Neural progenitor cell (in vitro differentiated cells): ENCODE measurements at regions not wholly inside any gene's neighbourhood (a gene's known extent, or its start where the extent isn't known, plus 50 kb on each side); places are given as distances from the start of the nearest gene placed in this dataset.

ENCODE experiments used
- DNase-seq: peaks from one replicate; pipeline ENCODE4 v3.0.0-alpha.2; 2016; ENCODE audit warnings: low spot score
- H2AFZ ChIP-seq: fragments of 200-600 bp; sonication (generic); replicated peaks from 2 replicates; pipeline ENCODE4 v1.6.1; 2016; ENCODE audit warnings: antibody characterized with exemption
- H3F3A ChIP-seq: fragments of 200-600 bp; sonication (generic); 2 replicates; pipeline ENCODE4 v1.6.1; 2016; ENCODE audit warnings: antibody characterized with exemption, low read depth
- H3K27ac ChIP-seq: fragments of 200-600 bp; sonication (generic); 2 replicates; pipeline ENCODE4 v1.5.1; 2016; ENCODE audit warnings: mild to moderate bottlenecking
- H3K27me3 ChIP-seq: fragments of 200-600 bp; sonication (generic); 2 replicates; pipeline ENCODE4 v1.6.1; 2016; ENCODE audit warnings: mild to moderate bottlenecking, moderate library complexity
- H3K36me3 ChIP-seq: fragments of 200-600 bp; sonication (generic); 2 replicates; pipeline ENCODE4 v1.5.1; 2016
- H3K4me1 ChIP-seq: fragments of 200-600 bp; sonication (generic); 2 replicates; pipeline ENCODE4 v1.6.1; 2016; ENCODE audit warnings: mixed run types
- H3K4me2 ChIP-seq: fragments of 200-600 bp; sonication (generic); 2 replicates; pipeline ENCODE4 v1.6.1; 2016
- H3K4me3 ChIP-seq: fragments of 200-600 bp; sonication (generic); 2 replicates; pipeline ENCODE4 v1.5.1; 2016
- H3K79me2 ChIP-seq: fragments of 200-600 bp; sonication (generic); 2 replicates; pipeline ENCODE4 v1.6.1; 2016; ENCODE audit warnings: low read depth
- H3K9ac ChIP-seq: fragments of 200-600 bp; sonication (generic); 2 replicates; pipeline ENCODE4 v1.6.1; 2016
- H3K9me3 ChIP-seq: fragments of 200-600 bp; sonication (generic); 2 replicates; pipeline ENCODE4 v1.5.1; 2016; ENCODE audit warnings: low read depth
- H4K20me1 ChIP-seq: fragments of 200-600 bp; sonication (generic); 2 replicates; pipeline ENCODE4 v1.6.1; 2016; ENCODE audit warnings: low read depth
- H3K27ac Mint-ChIP-seq: 3 replicates; pipeline ENCODE4 v1.8.0; 2021; ENCODE audit warnings: mixed read lengths
- H3K27me3 Mint-ChIP-seq: 2 replicates; pipeline ENCODE4 v1.8.0; 2022; ENCODE audit warnings: low read depth, mild to moderate bottlenecking, inconsistent platforms, moderate library complexity, mixed read lengths; ENCODE audit not compliant: insufficient read depth
- H3K36me3 Mint-ChIP-seq: 3 replicates; pipeline ENCODE4 v1.8.0; 2021; ENCODE audit warnings: mixed read lengths
- H3K4me1 Mint-ChIP-seq: 3 replicates; pipeline ENCODE4 v1.8.0; 2021; ENCODE audit warnings: mixed read lengths
- H3K4me3 Mint-ChIP-seq: 3 replicates; pipeline ENCODE4 v1.8.0; 2021; ENCODE audit warnings: mild to moderate bottlenecking, moderate library complexity, mixed read lengths
- H3K9me3 Mint-ChIP-seq: 3 replicates; pipeline ENCODE4 v1.8.0; 2020; ENCODE audit warnings: mixed read lengths
- CTCF ChIP-seq: fragments of 200-600 bp; sonication (generic); IDR thresholded peaks from 2 replicates; pipeline ENCODE4 v1.5.1; 2017; ENCODE audit warnings: antibody characterized with exemption, mild to moderate bottlenecking
- EZH2 ChIP-seq: fragments of 200-600 bp; sonication (generic); IDR thresholded peaks from 2 replicates; pipeline ENCODE4 v1.6.1; 2017; ENCODE audit warnings: antibody characterized with exemption, mild to moderate bottlenecking, moderate library complexity
- EZH2phosphoT487 ChIP-seq: fragments of 200-600 bp; sonication (generic); IDR thresholded peaks from 2 replicates; pipeline ENCODE4 v1.6.1; 2017; ENCODE audit warnings: antibody characterized with exemption

- Histone ChIP-seq H2AFZ (peak overlapping the region; percentile 81), H3K4me2 (peak overlapping the region; percentile 58), H3K27me3 (no peaks in the 10 kb centered on the region), H3K36me3 (no peaks in the 10 kb centered on the region), H3K27ac (peak overlapping the region; percentile 92), H3K4me1 (peaks cover 54% of the 10 kb centered on the region), H3K9ac (no peak overlapping the region), H3K4me3 (no peak overlapping the region), H3K79me2 (no peaks in the 10 kb centered on the region), H3K9me3 (no peaks in the 10 kb centered on the region), H3F3A (peaks cover 36% of the 10 kb centered on the region), H4K20me1 (no peaks in the 10 kb centered on the region)
- Mint-ChIP-seq H3K4me1 (peaks cover 8% of the 10 kb centered on the region), H3K27ac (no peak overlapping the region), H3K9me3 (peaks cover 1% of the 10 kb centered on the region), H3K36me3 (no peaks in the 10 kb centered on the region), H3K4me3 (no peak overlapping the region), H3K27me3 (no peaks in the 10 kb centered on the region)
- TF ChIP-seq EZH2phosphoT487 (no peak), CTCF (no peak), EZH2 (no peak)
- DNase-seq: peak; percentile 31
These were observed 124.2 kb upstream of the PLEKHA5 start for GRCh38 chr12:19005257-19005801.

- no peak overlapping the region for H3K4me3 ChIP-seq
- H4K20me1 ChIP-seq: no peaks in the 10 kb centered on the region
- no peaks in the 10 kb centered on the region for H3K36me3 Mint-ChIP-seq
- H3K9me3 Mint-ChIP-seq: peaks cover 4% of the 10 kb centered on the region
- peaks cover 54% of the 10 kb centered on the region for H3K4me1 ChIP-seq
- H3K4me3 Mint-ChIP-seq: no peak overlapping the region
- H3K9ac ChIP-seq: no peak overlapping the region
- no peaks in the 10 kb centered on the region for H3K36me3 ChIP-seq
- peaks cover 36% of the 10 kb centered on the region for H3F3A ChIP-seq
- no peak overlapping the region for H2AFZ ChIP-seq
- no peaks in the 10 kb centered on the region for H3K27me3 ChIP-seq
- no peak for TF ChIP-seq EZH2
- no peak for TF ChIP-seq EZH2phosphoT487
- H3K9me3 ChIP-seq: no peaks in the 10 kb centered on the region
- H3K27ac Mint-ChIP-seq: no peak overlapping the region
- H3K27ac ChIP-seq: no peak overlapping the region
- H3K79me2 ChIP-seq: no peaks in the 10 kb centered on the region
- no peak overlapping the region for H3K4me2 ChIP-seq
- peaks cover 8% of the 10 kb centered on the region for H3K4me1 Mint-ChIP-seq
- no peak for DNase-seq
- H3K27me3 Mint-ChIP-seq: peaks cover 2% of the 10 kb centered on the region
These were observed 122.9 kb upstream of the PLEKHA5 start for GRCh38 chr12:19006626-19007137.

- H3K4me3 Mint-ChIP-seq: no peak overlapping the region
- no peaks in the 10 kb centered on the region for H3K36me3 Mint-ChIP-seq
- H3K4me1 ChIP-seq: peaks cover 45% of the 10 kb centered on the region
- no peaks in the 10 kb centered on the region for H3K9me3 ChIP-seq
- no peaks in the 10 kb centered on the region for H3K27me3 ChIP-seq
- H2AFZ ChIP-seq: no peak overlapping the region
- no peak overlapping the region for H3K4me2 ChIP-seq
- no peak overlapping the region for H3K27ac Mint-ChIP-seq
- peaks cover 4% of the 10 kb centered on the region for H3K9me3 Mint-ChIP-seq
- no peaks in the 10 kb centered on the region for H3K36me3 ChIP-seq
- no peak for DNase-seq
- peaks cover 2% of the 10 kb centered on the region for H3K27me3 Mint-ChIP-seq
- H3K4me3 ChIP-seq: no peak overlapping the region
- peaks cover 27% of the 10 kb centered on the region for H3F3A ChIP-seq
- TF ChIP-seq EZH2 (no peak), EZH2phosphoT487 (no peak)
- no peak overlapping the region for H3K9ac ChIP-seq
- H3K27ac ChIP-seq: no peak overlapping the region
- peaks cover 8% of the 10 kb centered on the region for H3K4me1 Mint-ChIP-seq
- no peaks in the 10 kb centered on the region for H4K20me1 ChIP-seq
- no peaks in the 10 kb centered on the region for H3K79me2 ChIP-seq
These were observed 121.4 kb upstream of the PLEKHA5 start for GRCh38 chr12:19008102-19008501.

- no peaks in the 10 kb centered on the region for H3K36me3 ChIP-seq
- no peak overlapping the region for H3K9ac ChIP-seq
- no peak overlapping the region for H3K27ac ChIP-seq
- H3F3A ChIP-seq: peaks cover 7% of the 10 kb centered on the region
- H3K4me3 ChIP-seq: no peak overlapping the region
- Mint-ChIP-seq H3K4me3 (no peak overlapping the region), H3K27me3 (peaks cover 2% of the 10 kb centered on the region), H3K4me1 (peaks cover 11% of the 10 kb centered on the region), H3K9me3 (peaks cover 4% of the 10 kb centered on the region), H3K27ac (no peak overlapping the region), H3K36me3 (no peaks in the 10 kb centered on the region)
- H3K79me2 ChIP-seq: no peaks in the 10 kb centered on the region
- H3K9me3 ChIP-seq: no peaks in the 10 kb centered on the region
- no peak overlapping the region for H2AFZ ChIP-seq
- H4K20me1 ChIP-seq: no peaks in the 10 kb centered on the region
- TF ChIP-seq EZH2: no peak
- TF ChIP-seq EZH2phosphoT487: no peak
- TF ChIP-seq CTCF: no peak
- H3K4me1 ChIP-seq: peaks cover 36% of the 10 kb centered on the region
- no peak for DNase-seq
- no peaks in the 10 kb centered on the region for H3K27me3 ChIP-seq
- H3K4me2 ChIP-seq: no peak overlapping the region
These were observed 119.4 kb upstream of the PLEKHA5 start for GRCh38 chr12:19010087-19010486.
